GM12878 (cell line): ENCODE measurements at regions not wholly inside any gene's neighbourhood (a gene's known extent, or its start where the extent isn't known, plus 50 kb on each side); places are given as distances from the start of the nearest gene placed in this dataset.

Experiments used
- ATAC-seq: fragments of 200-7000 bp; cut with Tn5 transposase; 3 replicates; pipeline ENCODE4 v1.9.1; 2020; ENCODE audit warnings: mild to moderate bottlenecking, moderate library complexity
- BruUV-seq: library from RNA; stranded (reverse); fragments of 400-500 nt; replicated peaks from 2 replicates; lab custom pipeline; 2021; lab: Mats Ljungman, UMichigan
- CTCF ChIA-PET: fragments of 300-600 bp; sonication (Branson Sonifier 250); formaldehyde crosslinking; extraction: SDS; loops from one replicate; lab custom pipeline; 2021; ENCODE audit warnings: inconsistent platforms; lab: Yijun Ruan, JAX
- POLR2A ChIA-PET: fragments of 350-600 bp; formaldehyde crosslinking; extraction: SDS; loops from one replicate; lab custom pipeline; 2021; ENCODE audit warnings: inconsistent platforms; lab: Charles Lee
- RAD21 ChIA-PET: fragments of 300-600 bp; sonication (Branson Sonifier 250); formaldehyde crosslinking; loops from one replicate; lab custom pipeline; 2023; ENCODE audit warnings: antibody characterized with exemption; ENCODE audit not compliant: unreplicated experiment; lab: Charles Lee
- SMC1A ChIA-PET: fragments of 300-600 bp; sonication (Branson Sonifier 250); formaldehyde crosslinking; loops from one replicate; lab custom pipeline; 2023; ENCODE audit not compliant: unreplicated experiment, uncharacterized antibody; lab: Charles Lee
- DNase-seq: peaks from one replicate; pipeline ENCODE4 v3.0.0-alpha.2; 2011; ENCODE audit warnings: low read depth, low spot score
- FAIRE-seq: peaks from 3 replicates; lab custom pipeline; 2011; peaks lifted over from hg19 to GRCh38; lab: Jason Lieb, UNC
- H2AFZ ChIP-seq: 2 replicates; pipeline ENCODE4 v1.6.0; 2011; ENCODE audit warnings: low read depth, low read length, control low read depth; ENCODE audit not compliant: control insufficient read depth
- H3K27ac ChIP-seq: 2 replicates; pipeline ENCODE4 v1.5.1; 2011; ENCODE audit warnings: control low read depth; ENCODE audit not compliant: control insufficient read depth, insufficient read depth
- H3K27me3 ChIP-seq, 2 experiments: replicated peaks in 1 of 2; 2 replicates each; pipeline versions ENCODE4 v1.6.0 to v1.6.1; 2011; ENCODE audit warnings: low read length in 1 of 2; ENCODE audit not compliant: control insufficient read depth in 2 of 2, insufficient read depth in 2 of 2
- H3K36me3 ChIP-seq, 2 experiments: 2 replicates each; pipeline ENCODE4 v1.5.1; 2011; ENCODE audit warnings: low read length in 1 of 2; ENCODE audit not compliant: control insufficient read depth in 2 of 2, insufficient read depth in 2 of 2
- H3K4me1 ChIP-seq: 2 replicates; pipeline ENCODE4 v1.6.1; 2011; ENCODE audit warnings: mild to moderate bottlenecking, low read length, moderate library complexity, mixed read lengths; ENCODE audit not compliant: control insufficient read depth, insufficient read depth
- H3K4me2 ChIP-seq: 2 replicates; pipeline ENCODE4 v1.6.0; 2011; ENCODE audit warnings: control low read depth; ENCODE audit not compliant: control insufficient read depth, insufficient read depth
- H3K4me3 ChIP-seq: fragments of 200-600 bp; sonication (generic); 2 replicates; pipeline ENCODE4 v1.5.1; 2016
- H3K79me2 ChIP-seq: 2 replicates; pipeline ENCODE4 v1.6.0; 2011; ENCODE audit warnings: low read length; ENCODE audit not compliant: control insufficient read depth, insufficient read depth
- H3K9ac ChIP-seq: 2 replicates; pipeline ENCODE4 v1.8.0; 2011; ENCODE audit warnings: low read length, control low read depth, mixed read lengths; ENCODE audit not compliant: control insufficient read depth, insufficient read depth
- H3K9me3 ChIP-seq: replicated peaks from 3 replicates; pipeline ENCODE4 v1.5.1; 2011; ENCODE audit warnings: mild to moderate bottlenecking, low read length; ENCODE audit not compliant: control insufficient read depth, insufficient read depth
- H4K20me1 ChIP-seq: 2 replicates; pipeline ENCODE4 v1.6.0; 2011; ENCODE audit not compliant: control insufficient read depth, insufficient read depth
- BACH1 ChIP-seq: fragments of 450-650 bp; IDR thresholded peaks from 2 replicates; pipeline ENCODE4 v1.6.1; 2017; ENCODE audit warnings: mild to moderate bottlenecking, borderline replicate concordance
- BMI1 ChIP-seq: fragments of 450-650 bp; IDR thresholded peaks from 2 replicates; pipeline ENCODE4 v1.6.1; 2016; ENCODE audit warnings: mild to moderate bottlenecking, moderate library complexity, borderline replicate concordance
- FOS ChIP-seq: IDR thresholded peaks from 3 replicates; pipeline ENCODE4 v1.6.1; 2011; ENCODE audit warnings: borderline replicate concordance; ENCODE audit not compliant: insufficient read length; ENCODE audit errors: extremely low read depth
- FOXK2 ChIP-seq: fragments of 450-650 bp; IDR thresholded peaks from 2 replicates; pipeline ENCODE4 v1.6.1; 2017; ENCODE audit warnings: mild to moderate bottlenecking, moderate library complexity
- FOXM1 ChIP-seq: IDR thresholded peaks from 2 replicates; pipeline ENCODE4 v1.6.1; 2012; ENCODE audit warnings: low read depth, mild to moderate bottlenecking, inconsistent platforms, low read length, moderate library complexity
- JUNB ChIP-seq: IDR thresholded peaks from 2 replicates; pipeline ENCODE4 v1.6.1; 2016; ENCODE audit warnings: antibody characterized with exemption, mild to moderate bottlenecking
- MEF2B ChIP-seq: fragments of 450-650 bp; IDR thresholded peaks from 2 replicates; pipeline ENCODE4 v1.6.1; 2018; ENCODE audit warnings: mild to moderate bottlenecking, moderate library complexity; ENCODE audit not compliant: partially characterized antibody, poor library complexity, severe bottlenecking
- MXI1 ChIP-seq: fragments of 150-350 bp; IDR thresholded peaks from 2 replicates; pipeline ENCODE4 v1.6.1; 2011; ENCODE audit warnings: low read depth, mild to moderate bottlenecking, inconsistent platforms, low read length, improper control_type of control experiment
- NFYA ChIP-seq: IDR thresholded peaks from 2 replicates; pipeline ENCODE4 v1.6.1; 2011; ENCODE audit warnings: low read depth, mild to moderate bottlenecking, low read length, improper control_type of control experiment, borderline replicate concordance
- NR2F1 ChIP-seq: fragments of 450-650 bp; conservative IDR thresholded peaks from 2 replicates; pipeline ENCODE4 v1.6.1; 2017; ENCODE audit warnings: mild to moderate bottlenecking
- RELA ChIP-seq: fragments of 450-650 bp; IDR thresholded peaks from 2 replicates; pipeline ENCODE4 v1.8.0; 2014; ENCODE audit warnings: borderline replicate concordance; ENCODE audit not compliant: partially characterized antibody
- SMC3 ChIP-seq: IDR thresholded peaks from 2 replicates; pipeline ENCODE4 v1.6.1; 2011; ENCODE audit warnings: low read length, improper control_type of control experiment, borderline replicate concordance
- SREBF1 ChIP-seq: IDR thresholded peaks from 2 replicates; pipeline ENCODE4 v1.6.1; 2012; ENCODE audit warnings: mild to moderate bottlenecking, low read length
- ZBED1 ChIP-seq: IDR thresholded peaks from 2 replicates; pipeline ENCODE4 v1.6.1; 2016; ENCODE audit warnings: borderline replicate concordance
- WGBS: methylation state at CpG from one replicate; pipeline ENCODE4 v1.1.6; 2016; ENCODE audit warnings: low lambda C conversion rate; ENCODE audit not compliant: insufficient replicate concordance, insufficient coverage; ENCODE audit errors: missing lambda C conversion rate; 5-methylcytosine and 5-hydroxymethylcytosine counted together
- in situ Hi-C: fragments of 300-500 bp; cut with MboI; formaldehyde crosslinking; loops from 9 replicates; pipeline ENCODE4 v1.14.3; 2018; ENCODE audit warnings: mixed read lengths
- intact Hi-C: fragments of 100-400 bp; cut with micrococcal nuclease; formaldehyde crosslinking; loops from one replicate; pipeline ENCODE4 v1.14.2; 2022; ENCODE audit not compliant: unreplicated experiment
- TF ChIP-seq, protein P1 (sequence below): fragments of 450-650 bp; IDR thresholded peaks from 2 replicates; pipeline ENCODE4 v1.6.1; 2016; ENCODE audit warnings: mild to moderate bottlenecking
- TF ChIP-seq, protein P2 (sequence below): IDR thresholded peaks from 2 replicates; pipeline ENCODE4 v1.6.1; 2012; ENCODE audit warnings: low read depth, low read length, improper control_type of control experiment
- TF ChIP-seq, protein P3 (sequence below): IDR thresholded peaks from 2 replicates; pipeline ENCODE4 v1.6.1; 2012; ENCODE audit warnings: mild to moderate bottlenecking, low read depth, low read length
- TF ChIP-seq, protein P4 (sequence below): fragments of 450-650 bp; IDR thresholded peaks from 2 replicates; pipeline ENCODE4 v1.6.1; 2017; ENCODE audit warnings: antibody characterized with exemption, mild to moderate bottlenecking, moderate library complexity

DNA sequence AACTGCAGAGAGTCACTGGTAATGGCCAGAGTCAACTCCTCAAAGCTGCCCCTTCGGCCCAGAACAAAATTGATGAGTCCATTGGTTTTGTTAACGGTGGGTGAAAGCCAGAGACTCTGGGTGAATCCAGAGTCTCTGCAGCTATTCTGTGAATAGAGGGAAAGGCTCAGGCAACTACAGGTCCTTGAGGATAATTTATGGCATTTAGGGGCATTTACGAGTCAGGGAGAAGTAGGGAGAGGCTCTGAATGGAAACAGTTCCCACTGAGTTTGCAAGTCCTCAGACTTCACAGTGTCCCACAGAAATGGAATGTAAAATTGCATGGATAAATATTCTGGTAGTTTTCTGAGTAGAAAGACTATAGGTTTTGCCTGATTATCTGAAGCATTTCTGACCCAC lies 257.8 kb downstream of the SEC61B start:
- no peak overlapping the region for H3K4me3 ChIP-seq
- CTCF ChIA-PET, result no interaction called here
- H4K20me1 ChIP-seq, result no peaks in the 10 kb centered on the region
- RAD21 ChIA-PET, result no interaction called here
- H3K4me1 ChIP-seq, result no peaks in the 10 kb centered on the region
- no TSS peak for BruUV-seq
- H2AFZ ChIP-seq, result no peak overlapping the region
- POLR2A ChIA-PET, result no interaction called here
- H3K9me3 ChIP-seq, result no peaks in the 10 kb centered on the region
- no peak overlapping the region for H3K9ac ChIP-seq
- intact Hi-C loops, result no loop called here
- H3K36me3 ChIP-seq, result no peaks in the 10 kb centered on the region
- 21% methylated on average over 3 of the region's 3 CpGs for WGBS
- ATAC-seq (no peak), FAIRE-seq (no peak), DNase-seq (no peak)
- no peak overlapping the region for H3K4me2 ChIP-seq
- in situ Hi-C loops, result no loop called here
- H3K27ac ChIP-seq, result no peak overlapping the region
- no peaks in the 10 kb centered on the region for H3K79me2 ChIP-seq
- H3K27me3 ChIP-seq, result no peaks in the 10 kb centered on the region
- SMC1A ChIA-PET, result interaction anchor here (0.7 to 1.5 kb wide), 3 partner anchors 17 to 89 kb away, joined by 3 read pairs; no protein-coding TSS in a partner anchor
- TF ChIP-seq NR2F1, result no peak
- TF ChIP-seq FOXK2, result no peak
- TF ChIP-seq, protein P1, sequence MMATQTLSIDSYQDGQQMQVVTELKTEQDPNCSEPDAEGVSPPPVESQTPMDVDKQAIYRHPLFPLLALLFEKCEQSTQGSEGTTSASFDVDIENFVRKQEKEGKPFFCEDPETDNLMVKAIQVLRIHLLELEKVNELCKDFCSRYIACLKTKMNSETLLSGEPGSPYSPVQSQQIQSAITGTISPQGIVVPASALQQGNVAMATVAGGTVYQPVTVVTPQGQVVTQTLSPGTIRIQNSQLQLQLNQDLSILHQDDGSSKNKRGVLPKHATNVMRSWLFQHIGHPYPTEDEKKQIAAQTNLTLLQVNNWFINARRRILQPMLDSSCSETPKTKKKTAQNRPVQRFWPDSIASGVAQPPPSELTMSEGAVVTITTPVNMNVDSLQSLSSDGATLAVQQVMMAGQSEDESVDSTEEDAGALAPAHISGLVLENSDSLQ, result no peak
- TF ChIP-seq, protein P2, sequence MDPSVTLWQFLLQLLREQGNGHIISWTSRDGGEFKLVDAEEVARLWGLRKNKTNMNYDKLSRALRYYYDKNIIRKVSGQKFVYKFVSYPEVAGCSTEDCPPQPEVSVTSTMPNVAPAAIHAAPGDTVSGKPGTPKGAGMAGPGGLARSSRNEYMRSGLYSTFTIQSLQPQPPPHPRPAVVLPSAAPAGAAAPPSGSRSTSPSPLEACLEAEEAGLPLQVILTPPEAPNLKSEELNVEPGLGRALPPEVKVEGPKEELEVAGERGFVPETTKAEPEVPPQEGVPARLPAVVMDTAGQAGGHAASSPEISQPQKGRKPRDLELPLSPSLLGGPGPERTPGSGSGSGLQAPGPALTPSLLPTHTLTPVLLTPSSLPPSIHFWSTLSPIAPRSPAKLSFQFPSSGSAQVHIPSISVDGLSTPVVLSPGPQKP, result no peak
- TF ChIP-seq ZBED1, result no peak
- TF ChIP-seq, protein P3, sequence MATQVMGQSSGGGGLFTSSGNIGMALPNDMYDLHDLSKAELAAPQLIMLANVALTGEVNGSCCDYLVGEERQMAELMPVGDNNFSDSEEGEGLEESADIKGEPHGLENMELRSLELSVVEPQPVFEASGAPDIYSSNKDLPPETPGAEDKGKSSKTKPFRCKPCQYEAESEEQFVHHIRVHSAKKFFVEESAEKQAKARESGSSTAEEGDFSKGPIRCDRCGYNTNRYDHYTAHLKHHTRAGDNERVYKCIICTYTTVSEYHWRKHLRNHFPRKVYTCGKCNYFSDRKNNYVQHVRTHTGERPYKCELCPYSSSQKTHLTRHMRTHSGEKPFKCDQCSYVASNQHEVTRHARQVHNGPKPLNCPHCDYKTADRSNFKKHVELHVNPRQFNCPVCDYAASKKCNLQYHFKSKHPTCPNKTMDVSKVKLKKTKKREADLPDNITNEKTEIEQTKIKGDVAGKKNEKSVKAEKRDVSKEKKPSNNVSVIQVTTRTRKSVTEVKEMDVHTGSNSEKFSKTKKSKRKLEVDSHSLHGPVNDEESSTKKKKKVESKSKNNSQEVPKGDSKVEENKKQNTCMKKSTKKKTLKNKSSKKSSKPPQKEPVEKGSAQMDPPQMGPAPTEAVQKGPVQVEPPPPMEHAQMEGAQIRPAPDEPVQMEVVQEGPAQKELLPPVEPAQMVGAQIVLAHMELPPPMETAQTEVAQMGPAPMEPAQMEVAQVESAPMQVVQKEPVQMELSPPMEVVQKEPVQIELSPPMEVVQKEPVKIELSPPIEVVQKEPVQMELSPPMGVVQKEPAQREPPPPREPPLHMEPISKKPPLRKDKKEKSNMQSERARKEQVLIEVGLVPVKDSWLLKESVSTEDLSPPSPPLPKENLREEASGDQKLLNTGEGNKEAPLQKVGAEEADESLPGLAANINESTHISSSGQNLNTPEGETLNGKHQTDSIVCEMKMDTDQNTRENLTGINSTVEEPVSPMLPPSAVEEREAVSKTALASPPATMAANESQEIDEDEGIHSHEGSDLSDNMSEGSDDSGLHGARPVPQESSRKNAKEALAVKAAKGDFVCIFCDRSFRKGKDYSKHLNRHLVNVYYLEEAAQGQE, result no peak
- no peak for TF ChIP-seq SMC3
- TF ChIP-seq SREBF1, result no peak
- no peak for TF ChIP-seq RELA
- TF ChIP-seq BMI1, result no peak
- no peak for TF ChIP-seq FOXM1
- TF ChIP-seq, protein P4, sequence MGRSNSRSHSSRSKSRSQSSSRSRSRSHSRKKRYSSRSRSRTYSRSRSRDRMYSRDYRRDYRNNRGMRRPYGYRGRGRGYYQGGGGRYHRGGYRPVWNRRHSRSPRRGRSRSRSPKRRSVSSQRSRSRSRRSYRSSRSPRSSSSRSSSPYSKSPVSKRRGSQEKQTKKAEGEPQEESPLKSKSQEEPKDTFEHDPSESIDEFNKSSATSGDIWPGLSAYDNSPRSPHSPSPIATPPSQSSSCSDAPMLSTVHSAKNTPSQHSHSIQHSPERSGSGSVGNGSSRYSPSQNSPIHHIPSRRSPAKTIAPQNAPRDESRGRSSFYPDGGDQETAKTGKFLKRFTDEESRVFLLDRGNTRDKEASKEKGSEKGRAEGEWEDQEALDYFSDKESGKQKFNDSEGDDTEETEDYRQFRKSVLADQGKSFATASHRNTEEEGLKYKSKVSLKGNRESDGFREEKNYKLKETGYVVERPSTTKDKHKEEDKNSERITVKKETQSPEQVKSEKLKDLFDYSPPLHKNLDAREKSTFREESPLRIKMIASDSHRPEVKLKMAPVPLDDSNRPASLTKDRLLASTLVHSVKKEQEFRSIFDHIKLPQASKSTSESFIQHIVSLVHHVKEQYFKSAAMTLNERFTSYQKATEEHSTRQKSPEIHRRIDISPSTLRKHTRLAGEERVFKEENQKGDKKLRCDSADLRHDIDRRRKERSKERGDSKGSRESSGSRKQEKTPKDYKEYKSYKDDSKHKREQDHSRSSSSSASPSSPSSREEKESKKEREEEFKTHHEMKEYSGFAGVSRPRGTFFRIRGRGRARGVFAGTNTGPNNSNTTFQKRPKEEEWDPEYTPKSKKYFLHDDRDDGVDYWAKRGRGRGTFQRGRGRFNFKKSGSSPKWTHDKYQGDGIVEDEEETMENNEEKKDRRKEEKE, result no peak
- no peak for TF ChIP-seq NFYA
- no peak for TF ChIP-seq MXI1
- no peak for TF ChIP-seq JUNB
- no peak for TF ChIP-seq FOS
- TF ChIP-seq MEF2B, result no peak
- TF ChIP-seq BACH1, result no peak
